Omental fat pad (tissue), 3 donors: ENCODE measurements at regions not wholly inside any gene's neighbourhood (a gene's known extent, or its start where the extent isn't known, plus 50 kb on each side); places are given as distances from the start of the nearest gene placed in this dataset.

Experiments used
- ATAC-seq: fragments of 150-250 bp; one replicate; pipeline ENCODE4 v1.9.1; 2016; ENCODE audit warnings: mild to moderate bottlenecking, moderate library complexity; ENCODE audit not compliant: low FRiP score
- DNase-seq: peaks from one replicate; pipeline ENCODE4 v3.0.0-alpha.2; 2019; ENCODE audit warnings: low spot score
- CTCF ChIP-seq, 3 donors: fragments of 450-650 bp; IDR thresholded peaks; one replicate each; pipeline ENCODE4 v1.5.1; 2016 to 2017; ENCODE audit warnings: antibody characterized with exemption in 3 of 3, mild to moderate bottlenecking in 3 of 3, moderate library complexity in 2 of 3

DNA sequence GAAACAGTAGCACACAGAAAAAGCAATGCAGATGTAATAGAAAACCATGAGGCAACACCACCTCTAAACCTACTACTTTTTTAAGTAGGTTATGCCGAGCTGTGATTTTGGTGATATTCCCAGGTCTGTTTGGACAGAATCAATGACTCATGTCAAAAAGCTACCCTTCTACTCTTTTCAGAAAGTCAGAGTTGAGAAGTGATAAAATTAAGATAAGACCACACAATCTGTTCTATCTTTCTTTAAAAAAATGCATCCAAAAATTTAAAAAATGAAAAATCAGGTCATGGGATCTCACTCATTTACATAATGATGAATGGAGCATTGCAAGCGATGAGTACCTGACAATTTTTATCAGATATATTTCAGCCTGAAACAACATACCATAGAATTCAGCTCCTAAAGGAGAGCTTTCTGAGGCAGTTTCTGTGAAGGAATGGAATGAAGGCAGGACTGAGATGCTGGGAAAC, 826.3 kb downstream of the BCL11A start:
- TF ChIP-seq CTCF (IDR thresholded peaks at IDR 0.05) = no peak
- DNase-seq = no peak
- ATAC-seq = no peak

- no peak for TF ChIP-seq CTCF (IDR thresholded peaks at IDR 0.05)
- no peak for ATAC-seq
- DNase-seq = no peak
These were observed 827.0 kb downstream of the BCL11A start for GRCh38 chr2:59726228-59727120.

DNA sequence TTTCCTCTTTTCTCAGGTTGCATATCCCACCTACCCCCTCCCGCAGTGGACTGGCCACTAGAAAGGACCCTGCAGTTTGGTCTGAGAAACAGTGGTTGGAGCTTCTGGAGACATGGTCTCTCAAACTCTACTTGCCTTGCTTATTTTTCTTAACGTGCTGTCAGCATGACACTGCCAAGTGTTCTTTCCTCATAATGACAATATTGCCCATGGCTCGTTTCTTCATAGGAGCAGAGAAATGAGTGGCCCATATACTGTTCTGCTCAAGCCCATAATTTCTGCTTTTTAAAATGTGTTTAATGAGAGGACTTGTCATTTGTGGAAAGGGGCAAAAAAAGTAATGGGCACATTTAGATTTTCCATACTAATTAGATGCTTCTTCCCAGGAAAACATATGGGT, 828.7 kb downstream of the BCL11A start:
- DNase-seq = no peak
- TF ChIP-seq CTCF (IDR thresholded peaks at IDR 0.05) = no peak
- no peak for ATAC-seq

DNA sequence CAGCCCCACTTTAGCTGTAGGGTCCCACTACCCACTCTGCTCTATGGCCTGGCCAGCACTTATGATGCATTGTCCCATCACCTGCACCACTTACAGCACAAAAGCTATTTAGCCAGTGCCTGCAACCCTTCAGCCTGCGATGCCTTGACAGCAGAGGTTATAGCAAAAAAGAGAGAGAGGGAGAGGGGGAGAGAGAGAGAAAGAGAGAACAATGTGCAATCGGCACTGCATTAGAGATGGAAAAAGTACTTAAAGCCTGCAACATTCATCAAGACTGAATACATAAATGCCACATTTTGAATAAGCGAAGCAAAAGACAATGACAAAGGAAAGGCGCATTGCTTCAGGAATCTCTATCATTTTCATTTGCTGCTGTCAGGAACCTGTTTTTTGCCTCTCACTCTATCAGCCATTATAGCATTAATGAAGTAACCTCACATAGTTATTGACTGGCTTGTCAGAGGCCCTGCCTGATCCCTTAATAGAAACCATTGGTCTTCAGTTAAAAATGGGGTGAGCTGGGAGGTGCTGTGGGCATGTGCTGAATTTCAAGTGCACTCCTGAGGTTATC, 833.1 kb downstream of the BCL11A start:
- no peak for DNase-seq
- no peak for ATAC-seq
- TF ChIP-seq CTCF (IDR thresholded peaks at IDR 0.05) = no peak

- no peak for TF ChIP-seq CTCF (IDR thresholded peaks at IDR 0.05)
- ATAC-seq (no peak), DNase-seq (no peak)
These were observed 839.9 kb downstream of the BCL11A start for GRCh38 chr2:59713577-59713976.

- no peak for ATAC-seq
- no peak for DNase-seq
- TF ChIP-seq CTCF (IDR thresholded peaks at IDR 0.05) = no peak
These were observed 842.3 kb downstream of the BCL11A start for GRCh38 chr2:59711121-59711520.

- TF ChIP-seq CTCF (IDR thresholded peaks at IDR 0.05) = no peak
- DNase-seq (no peak), ATAC-seq (no peak)
These were observed 846.7 kb downstream of the BCL11A start for GRCh38 chr2:59706729-59707128.
